Astrocyte (in vitro differentiated cells and primary cell): ENCODE measurements at regions not wholly inside any gene's neighbourhood (a gene's known extent, or its start where the extent isn't known, plus 50 kb on each side); places are given as distances from the start of the nearest gene placed in this dataset.

ENCODE experiments used
- DNase-seq: peaks from one replicate; pipeline ENCODE4 v3.0.0-alpha.2; 2010; ENCODE audit warnings: low read depth
- FAIRE-seq: peaks from 2 replicates; lab custom pipeline; 2011; peaks lifted over from hg19 to GRCh38; lab: Jason Lieb, UNC
- H2AFZ ChIP-seq: 2 replicates; pipeline ENCODE4 v1.6.0; 2012; ENCODE audit warnings: low read depth, low read length, inconsistent platforms
- H3K27ac ChIP-seq: 2 replicates; pipeline ENCODE4 v1.5.1; 2011; ENCODE audit warnings: low read depth, low read length, inconsistent platforms
- H3K27me3 ChIP-seq: 2 replicates; pipeline ENCODE4 v1.6.0; 2011; ENCODE audit warnings: low read length, inconsistent platforms; ENCODE audit not compliant: insufficient read depth
- H3K36me3 ChIP-seq: 2 replicates; pipeline ENCODE4 v1.5.1; 2011; ENCODE audit warnings: low read length, inconsistent platforms; ENCODE audit not compliant: insufficient read depth
- H3K4me1 ChIP-seq: 2 replicates; pipeline ENCODE4 v1.5.1; 2011; ENCODE audit warnings: low read length, inconsistent platforms; ENCODE audit not compliant: insufficient read depth
- H3K4me2 ChIP-seq: 2 replicates; pipeline ENCODE4 v1.6.0; 2012; ENCODE audit warnings: low read length, inconsistent platforms
- H3K4me3 ChIP-seq: 2 replicates; pipeline ENCODE4 v1.5.1; 2011; ENCODE audit warnings: low read depth, mild to moderate bottlenecking, low read length, inconsistent platforms; ENCODE audit not compliant: insufficient read depth
- H3K79me2 ChIP-seq: 2 replicates; pipeline ENCODE4 v1.6.0; 2012; ENCODE audit warnings: mild to moderate bottlenecking, low read length, inconsistent platforms; ENCODE audit not compliant: insufficient read depth
- H3K9ac ChIP-seq: 2 replicates; pipeline ENCODE4 v1.6.0; 2012; ENCODE audit warnings: mild to moderate bottlenecking, low read length, inconsistent platforms
- H3K9me3 ChIP-seq: 2 replicates; pipeline ENCODE4 v1.5.1; 2012; ENCODE audit warnings: low read depth, mild to moderate bottlenecking, low read length, inconsistent platforms; ENCODE audit not compliant: insufficient read depth
- H4K20me1 ChIP-seq: 2 replicates; pipeline ENCODE4 v1.6.0; 2012; ENCODE audit warnings: low read length, inconsistent platforms; ENCODE audit not compliant: insufficient read depth
- H3K27ac Mint-ChIP-seq: one replicate; pipeline ENCODE4 v1.8.0; 2021; ENCODE audit warnings: mild to moderate bottlenecking, mixed read lengths; ENCODE audit not compliant: unreplicated experiment
- H3K27me3 Mint-ChIP-seq: one replicate; pipeline ENCODE4 v1.8.0; 2021; ENCODE audit warnings: low read depth, mixed read lengths; ENCODE audit not compliant: unreplicated experiment
- H3K36me3 Mint-ChIP-seq: one replicate; pipeline ENCODE4 v1.8.0; 2021; ENCODE audit warnings: low read depth, mixed read lengths; ENCODE audit not compliant: unreplicated experiment
- H3K4me1 Mint-ChIP-seq: one replicate; pipeline ENCODE4 v1.8.0; 2021; ENCODE audit warnings: low read depth, mixed read lengths; ENCODE audit not compliant: unreplicated experiment
- H3K4me3 Mint-ChIP-seq: one replicate; pipeline ENCODE4 v1.8.0; 2021; ENCODE audit warnings: mild to moderate bottlenecking, moderate library complexity, mixed read lengths; ENCODE audit not compliant: unreplicated experiment
- H3K9me3 Mint-ChIP-seq: one replicate; pipeline ENCODE4 v1.8.0; 2021; ENCODE audit warnings: mild to moderate bottlenecking, mixed read lengths; ENCODE audit not compliant: unreplicated experiment
- CTCF ChIP-seq: IDR thresholded peaks from 2 replicates; pipeline ENCODE4 v1.5.1; 2011; ENCODE audit warnings: low read depth, mild to moderate bottlenecking, inconsistent platforms, low read length, moderate library complexity; ENCODE audit not compliant: insufficient read depth
- EZH2 ChIP-seq: IDR thresholded peaks from 2 replicates; pipeline ENCODE4 v1.6.1; 2012; ENCODE audit warnings: mild to moderate bottlenecking, low read length, inconsistent platforms; ENCODE audit not compliant: insufficient read depth

GRCh38 chr1:5526385-5526750 lies 465.9 kb downstream of the NPHP4 start:
- no peak overlapping the region for H3K4me2 ChIP-seq
- no peaks in the 10 kb centered on the region for H3K79me2 ChIP-seq
- Mint-ChIP-seq H3K4me1 (no peaks in the 10 kb centered on the region), H3K4me3 (no peak overlapping the region), H3K27ac (no peak overlapping the region), H3K9me3 (peaks cover 2% of the 10 kb centered on the region), H3K27me3 (peaks cover 7% of the 10 kb centered on the region), H3K36me3 (no peaks in the 10 kb centered on the region)
- TF ChIP-seq CTCF = no peak
- no peak for TF ChIP-seq EZH2
- no peak overlapping the region for H2AFZ ChIP-seq
- no peaks in the 10 kb centered on the region for H3K36me3 ChIP-seq
- H3K27me3 ChIP-seq = no peaks in the 10 kb centered on the region
- no peak overlapping the region for H3K9ac ChIP-seq
- H4K20me1 ChIP-seq = no peaks in the 10 kb centered on the region
- FAIRE-seq = no peak
- no peaks in the 10 kb centered on the region for H3K4me1 ChIP-seq
- no peak overlapping the region for H3K27ac ChIP-seq
- H3K9me3 ChIP-seq = peaks cover 8% of the 10 kb centered on the region
- no peak overlapping the region for H3K4me3 ChIP-seq
- DNase-seq = no peak

GRCh38 chr1:5525597-5526384 lies 466.4 kb downstream of the NPHP4 start:
- TF ChIP-seq EZH2 (no peak), CTCF (no peak)
- H3K36me3 Mint-ChIP-seq = no peaks in the 10 kb centered on the region
- H3K36me3 ChIP-seq = no peaks in the 10 kb centered on the region

GRCh38 chr1:5522531-5523145 lies 469.6 kb downstream of the NPHP4 start:
- no peak for FAIRE-seq
- Mint-ChIP-seq H3K4me3 (no peak overlapping the region), H3K4me1 (no peaks in the 10 kb centered on the region), H3K27me3 (peaks cover 7% of the 10 kb centered on the region), H3K36me3 (no peaks in the 10 kb centered on the region), H3K9me3 (no peaks in the 10 kb centered on the region), H3K27ac (no peak overlapping the region)
- no peak overlapping the region for H3K4me2 ChIP-seq
- H3K27ac ChIP-seq = no peak overlapping the region
- no peaks in the 10 kb centered on the region for H3K4me1 ChIP-seq
- no peaks in the 10 kb centered on the region for H3K27me3 ChIP-seq
- no peak overlapping the region for H3K9ac ChIP-seq
- peaks cover 3% of the 10 kb centered on the region for H3K9me3 ChIP-seq
- H3K36me3 ChIP-seq = no peaks in the 10 kb centered on the region
- H4K20me1 ChIP-seq = no peaks in the 10 kb centered on the region
- no peak overlapping the region for H2AFZ ChIP-seq
- H3K79me2 ChIP-seq = no peaks in the 10 kb centered on the region
- no peak for TF ChIP-seq CTCF
- TF ChIP-seq EZH2 = no peak
- no peak overlapping the region for H3K4me3 ChIP-seq
- no peak for DNase-seq

More at GRCh38 chr1:5525597-5526384, 466.4 kb downstream of the NPHP4 start:
- Histone ChIP-seq H3K4me3 (no peak overlapping the region), H3K9me3 (peaks cover 8% of the 10 kb centered on the region), H3K4me1 (no peaks in the 10 kb centered on the region), H3K27me3 (no peaks in the 10 kb centered on the region), H3K79me2 (no peaks in the 10 kb centered on the region), H3K4me2 (no peak overlapping the region), H2AFZ (no peak overlapping the region), H3K27ac (no peak overlapping the region), H4K20me1 (no peaks in the 10 kb centered on the region), H3K9ac (no peak overlapping the region)
- H3K27ac Mint-ChIP-seq = no peak overlapping the region
- H3K4me1 Mint-ChIP-seq = no peaks in the 10 kb centered on the region
- H3K4me3 Mint-ChIP-seq = no peak overlapping the region
- FAIRE-seq = no peak
- no peak for DNase-seq
- peaks cover 2% of the 10 kb centered on the region for H3K9me3 Mint-ChIP-seq
- H3K27me3 Mint-ChIP-seq = peaks cover 7% of the 10 kb centered on the region
